G401 (cell line): ENCODE measurements at regions not wholly inside any gene's neighbourhood (a gene's known extent, or its start where the extent isn't known, plus 50 kb on each side); places are given as distances from the start of the nearest gene placed in this dataset.

Experiments used
- DNase-seq: peaks from one replicate; pipeline ENCODE4 v3.0.0-alpha.2; 2015; ENCODE audit warnings: low spot score
- in situ Hi-C: cut with HindIII; loops from 2 replicates; pipeline ENCODE4 v1.10.0; 2016; ENCODE audit warnings: low sequenced_read_pairs, mixed read lengths

- in situ Hi-C loops = no loop called here
Measured at GRCh38 chr16:73290258-73290657, 242.3 kb upstream of the ZFHX3 start.

GRCh38 chr16:73289232-73289631, 241.3 kb upstream of the ZFHX3 start:
- DNase-seq = no peak
- in situ Hi-C loops = no loop called here

More at GRCh38 chr16:73290258-73290657, 242.3 kb upstream of the ZFHX3 start:
- no peak for DNase-seq

- in situ Hi-C loops = no loop called here
- no peak for DNase-seq
Measured at GRCh38 chr16:73288520-73288919, 240.6 kb upstream of the ZFHX3 start.

- no peak for DNase-seq
- in situ Hi-C loops = no loop called here
Measured at GRCh38 chr16:73287859-73288405, 240.0 kb upstream of the ZFHX3 start.

- DNase-seq = no peak
- in situ Hi-C loops = no loop called here
Measured at GRCh38 chr16:73286346-73287267, 238.7 kb upstream of the ZFHX3 start.

GRCh38 chr16:73285436-73286201, 237.7 kb upstream of the ZFHX3 start:
- in situ Hi-C loops = no loop called here

GRCh38 chr16:73280388-73280787, 232.5 kb upstream of the ZFHX3 start:
- no peak for DNase-seq
- in situ Hi-C loops = no loop called here

More at GRCh38 chr16:73285436-73286201, 237.7 kb upstream of the ZFHX3 start:
- no peak for DNase-seq

- DNase-seq = no peak
- in situ Hi-C loops = no loop called here
Measured at GRCh38 chr16:73279451-73279850, 231.5 kb upstream of the ZFHX3 start.

- in situ Hi-C loops = no loop called here
- no peak for DNase-seq
Measured at GRCh38 chr16:73277071-73277470, 229.1 kb upstream of the ZFHX3 start.

GRCh38 chr16:73275448-73275847, 227.5 kb upstream of the ZFHX3 start:
- DNase-seq = no peak
- in situ Hi-C loops = no loop called here

GRCh38 chr16:73275024-73275423, 227.1 kb upstream of the ZFHX3 start:
- in situ Hi-C loops = no loop called here
- DNase-seq = no peak

GRCh38 chr16:73274140-73274539, 226.2 kb upstream of the ZFHX3 start:
- DNase-seq = no peak
- in situ Hi-C loops = no loop called here

- no peak for DNase-seq
- in situ Hi-C loops = no loop called here
Measured at GRCh38 chr16:73268366-73268993, 220.6 kb upstream of the ZFHX3 start.

- DNase-seq = no peak
- in situ Hi-C loops = no loop called here
Measured at GRCh38 chr16:73265935-73266334, 218.0 kb upstream of the ZFHX3 start.

GRCh38 chr16:73265124-73265837, 217.4 kb upstream of the ZFHX3 start:
- no peak for DNase-seq
- in situ Hi-C loops = no loop called here

- in situ Hi-C loops = no loop called here
- DNase-seq = no peak
Measured at GRCh38 chr16:73262931-73263330, 215.0 kb upstream of the ZFHX3 start.

GRCh38 chr16:73255031-73255430, 207.1 kb upstream of the ZFHX3 start:
- in situ Hi-C loops = no loop called here
- no peak for DNase-seq

- DNase-seq = no peak
- in situ Hi-C loops = no loop called here
Measured at GRCh38 chr16:73253922-73254480, 206.1 kb upstream of the ZFHX3 start.

- in situ Hi-C loops = no loop called here
Measured at GRCh38 chr16:73252446-73252845, 204.5 kb upstream of the ZFHX3 start.

More at GRCh38 chr16:73252446-73252845, 204.5 kb upstream of the ZFHX3 start:
- no peak for DNase-seq
